ENCODE measurements at regions not wholly inside any gene's neighbourhood (a gene's known extent, or its start where the extent isn't known, plus 50 kb on each side); places are given as distances from the start of the nearest gene placed in this dataset.

DNA sequence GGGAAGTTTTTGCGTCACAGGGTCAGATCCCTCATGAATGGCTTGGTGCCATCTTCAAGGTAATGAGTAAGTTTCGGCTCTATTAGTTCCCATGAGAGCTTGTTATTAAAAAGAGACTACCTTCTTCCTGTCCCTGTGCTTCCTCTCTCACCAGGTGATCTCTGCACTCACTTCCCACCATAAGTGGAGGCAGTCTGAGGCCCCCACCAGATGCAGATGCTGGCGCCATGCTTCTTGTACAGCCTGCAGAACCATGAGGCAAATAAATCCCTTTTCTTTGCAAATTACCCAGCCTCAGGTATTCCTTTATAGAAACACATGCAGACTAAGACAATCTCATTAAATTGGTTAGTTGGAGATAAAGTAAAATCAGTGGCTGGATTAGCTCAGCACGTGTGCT is 75.6 kb upstream of the RFC3 start:
- TF ChIP-seq YY1 (IDR thresholded peaks at IDR 0.05; ENCODE audit: insufficient read depth, insufficient read length) (no peak), ZNF274 (IDR thresholded peaks at IDR 0.05; ENCODE audit: low read depth, low read length) (no peak), SUZ12 (IDR thresholded peaks at IDR 0.05; ENCODE audit: extremely low read depth, insufficient read depth, insufficient read length) (no peak)

Data from NT2/D1 (cell line).